ENCODE measurements at regions not wholly inside any gene's neighbourhood (a gene's known extent, or its start where the extent isn't known, plus 50 kb on each side); places are given as distances from the start of the nearest gene placed in this dataset.

DNA sequence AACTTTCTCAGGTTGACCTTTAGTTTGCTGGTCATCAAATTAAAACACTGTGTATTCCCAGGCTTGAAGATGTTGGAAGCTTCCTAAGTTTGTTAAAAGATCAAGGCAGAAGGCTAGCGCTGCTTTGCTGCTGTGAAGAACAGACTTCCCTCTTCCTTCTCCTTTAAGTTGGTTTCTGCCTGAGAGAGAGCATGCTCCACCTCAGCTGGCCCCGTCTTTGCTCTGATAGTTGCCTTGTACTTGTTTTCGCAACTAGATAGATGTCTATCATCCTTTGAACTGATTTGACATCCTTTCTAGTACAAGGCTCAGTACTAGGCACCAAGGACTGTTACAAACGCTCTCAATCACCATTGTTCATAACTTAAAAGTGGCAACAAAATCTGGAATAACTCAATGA, 177.8 kb upstream of the MKLN1 start:
- H3K79me2 ChIP-seq (ENCODE audit: insufficient read depth, low read length): no peaks in the 10 kb centered on the region
- H4K20me1 ChIP-seq (ENCODE audit: insufficient read depth, low read length): no peaks in the 10 kb centered on the region
- H2AFZ ChIP-seq (ENCODE audit: low read depth, low read length): no peak overlapping the region
- no peak overlapping the region for H3K4me2 ChIP-seq (ENCODE audit: insufficient read depth, low read length)
- no peaks in the 10 kb centered on the region for H3K4me1 ChIP-seq (ENCODE audit: insufficient read depth, low read length)
- H3K27ac ChIP-seq (ENCODE audit: low read length): no peak overlapping the region
- DNase-seq (no peak), ATAC-seq (ENCODE audit: insufficient read depth, low read depth) (no peak)
- no peak for TF ChIP-seq EZH2 (IDR thresholded peaks at IDR 0.05; ENCODE audit: borderline replicate concordance, low read depth, low read length, severe bottlenecking)
- TF ChIP-seq, protein P1, sequence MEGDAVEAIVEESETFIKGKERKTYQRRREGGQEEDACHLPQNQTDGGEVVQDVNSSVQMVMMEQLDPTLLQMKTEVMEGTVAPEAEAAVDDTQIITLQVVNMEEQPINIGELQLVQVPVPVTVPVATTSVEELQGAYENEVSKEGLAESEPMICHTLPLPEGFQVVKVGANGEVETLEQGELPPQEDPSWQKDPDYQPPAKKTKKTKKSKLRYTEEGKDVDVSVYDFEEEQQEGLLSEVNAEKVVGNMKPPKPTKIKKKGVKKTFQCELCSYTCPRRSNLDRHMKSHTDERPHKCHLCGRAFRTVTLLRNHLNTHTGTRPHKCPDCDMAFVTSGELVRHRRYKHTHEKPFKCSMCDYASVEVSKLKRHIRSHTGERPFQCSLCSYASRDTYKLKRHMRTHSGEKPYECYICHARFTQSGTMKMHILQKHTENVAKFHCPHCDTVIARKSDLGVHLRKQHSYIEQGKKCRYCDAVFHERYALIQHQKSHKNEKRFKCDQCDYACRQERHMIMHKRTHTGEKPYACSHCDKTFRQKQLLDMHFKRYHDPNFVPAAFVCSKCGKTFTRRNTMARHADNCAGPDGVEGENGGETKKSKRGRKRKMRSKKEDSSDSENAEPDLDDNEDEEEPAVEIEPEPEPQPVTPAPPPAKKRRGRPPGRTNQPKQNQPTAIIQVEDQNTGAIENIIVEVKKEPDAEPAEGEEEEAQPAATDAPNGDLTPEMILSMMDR (IDR thresholded peaks at IDR 0.05; ENCODE audit: borderline replicate concordance, extremely low read depth, low read length, poor library complexity, severe bottlenecking): no peak
- no peak overlapping the region for H3K4me3 ChIP-seq (ENCODE audit: low read depth in 1 of 2, low read length in 2 of 2)
- H3K9me3 ChIP-seq (ENCODE audit: insufficient read depth, low read length, severe bottlenecking): no peaks in the 10 kb centered on the region
- no peaks in the 10 kb centered on the region for H3K36me3 ChIP-seq (ENCODE audit: insufficient read depth, low read length)
- H3K27me3 ChIP-seq (ENCODE audit: insufficient read depth, low read length, poor library complexity): no peaks in the 10 kb centered on the region
- no peak overlapping the region for H3K9ac ChIP-seq (ENCODE audit: low read depth, low read length)

DNA sequence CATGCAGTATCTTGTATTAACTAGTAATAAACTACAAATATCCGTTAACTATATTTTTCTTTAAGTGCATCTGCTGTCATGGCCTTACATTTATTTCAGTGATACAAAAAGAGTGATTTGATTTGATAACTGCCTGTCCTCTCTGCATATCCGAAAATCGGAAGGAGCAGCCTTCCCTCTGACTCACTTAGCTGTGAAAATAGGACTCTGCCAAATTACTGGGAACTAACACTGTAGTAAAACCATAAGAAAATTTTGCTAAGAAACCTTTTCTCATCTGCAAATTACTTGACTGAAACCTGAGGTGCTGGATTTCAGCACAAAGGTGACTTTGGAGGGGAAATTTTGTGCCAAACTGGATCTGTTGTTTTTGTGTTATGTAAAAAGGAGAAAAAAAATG, 176.6 kb upstream of the MKLN1 start:
- Histone ChIP-seq H3K27me3 (ENCODE audit: insufficient read depth, low read length, poor library complexity) (no peaks in the 10 kb centered on the region), H3K4me2 (ENCODE audit: insufficient read depth, low read length) (no peak overlapping the region), H3K9ac (ENCODE audit: low read depth, low read length) (no peak overlapping the region), H3K79me2 (ENCODE audit: insufficient read depth, low read length) (no peaks in the 10 kb centered on the region), H3K4me3 (ENCODE audit: low read depth in 1 of 2, low read length in 2 of 2) (no peak overlapping the region), H3K4me1 (ENCODE audit: insufficient read depth, low read length) (no peaks in the 10 kb centered on the region), H2AFZ (ENCODE audit: low read depth, low read length) (no peak overlapping the region), H3K27ac (ENCODE audit: low read length) (no peak overlapping the region), H4K20me1 (ENCODE audit: insufficient read depth, low read length) (no peaks in the 10 kb centered on the region), H3K36me3 (ENCODE audit: insufficient read depth, low read length) (no peaks in the 10 kb centered on the region), H3K9me3 (ENCODE audit: insufficient read depth, low read length, severe bottlenecking) (no peaks in the 10 kb centered on the region)
- no peak for DNase-seq
- TF ChIP-seq, protein P1 (IDR thresholded peaks at IDR 0.05; ENCODE audit: borderline replicate concordance, extremely low read depth, low read length, poor library complexity, severe bottlenecking): no peak
- no peak for TF ChIP-seq EZH2 (IDR thresholded peaks at IDR 0.05; ENCODE audit: borderline replicate concordance, low read depth, low read length, severe bottlenecking)
- ATAC-seq (ENCODE audit: insufficient read depth, low read depth): no peak

DNA sequence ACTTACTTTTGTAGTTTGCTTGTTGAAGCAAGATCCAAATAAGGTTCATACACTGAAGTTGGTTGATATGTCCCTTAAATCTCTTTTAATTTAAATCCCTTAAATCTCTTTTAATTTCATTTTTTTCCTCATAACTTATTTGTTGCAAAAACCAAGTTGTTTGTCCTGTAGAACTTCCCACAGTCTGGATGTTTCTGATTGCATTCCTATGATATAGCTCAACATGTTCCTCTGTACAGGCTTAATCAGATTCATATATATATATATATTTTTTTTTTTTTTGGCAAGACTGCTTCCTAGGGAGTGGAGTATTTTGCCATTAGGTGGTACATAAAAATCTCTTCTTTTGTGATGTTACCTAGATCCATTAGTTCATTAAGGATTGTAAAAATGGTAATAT, 174.9 kb upstream of the MKLN1 start:
- TF ChIP-seq, protein P1 (IDR thresholded peaks at IDR 0.05; ENCODE audit: borderline replicate concordance, extremely low read depth, low read length, poor library complexity, severe bottlenecking): no peak
- TF ChIP-seq EZH2 (IDR thresholded peaks at IDR 0.05; ENCODE audit: borderline replicate concordance, low read depth, low read length, severe bottlenecking): no peak
- no peak for ATAC-seq (ENCODE audit: insufficient read depth, low read depth)
- Histone ChIP-seq H3K4me3 (ENCODE audit: low read depth in 1 of 2, low read length in 2 of 2) (no peak overlapping the region), H2AFZ (ENCODE audit: low read depth, low read length) (no peak overlapping the region), H3K9me3 (ENCODE audit: insufficient read depth, low read length, severe bottlenecking) (no peaks in the 10 kb centered on the region), H3K27me3 (ENCODE audit: insufficient read depth, low read length, poor library complexity) (no peaks in the 10 kb centered on the region), H4K20me1 (ENCODE audit: insufficient read depth, low read length) (no peaks in the 10 kb centered on the region), H3K79me2 (ENCODE audit: insufficient read depth, low read length) (no peaks in the 10 kb centered on the region), H3K9ac (ENCODE audit: low read depth, low read length) (no peak overlapping the region), H3K36me3 (ENCODE audit: insufficient read depth, low read length) (no peaks in the 10 kb centered on the region), H3K4me2 (ENCODE audit: insufficient read depth, low read length) (no peak overlapping the region), H3K27ac (ENCODE audit: low read length) (no peak overlapping the region), H3K4me1 (ENCODE audit: insufficient read depth, low read length) (no peaks in the 10 kb centered on the region)
- no peak for DNase-seq

DNA sequence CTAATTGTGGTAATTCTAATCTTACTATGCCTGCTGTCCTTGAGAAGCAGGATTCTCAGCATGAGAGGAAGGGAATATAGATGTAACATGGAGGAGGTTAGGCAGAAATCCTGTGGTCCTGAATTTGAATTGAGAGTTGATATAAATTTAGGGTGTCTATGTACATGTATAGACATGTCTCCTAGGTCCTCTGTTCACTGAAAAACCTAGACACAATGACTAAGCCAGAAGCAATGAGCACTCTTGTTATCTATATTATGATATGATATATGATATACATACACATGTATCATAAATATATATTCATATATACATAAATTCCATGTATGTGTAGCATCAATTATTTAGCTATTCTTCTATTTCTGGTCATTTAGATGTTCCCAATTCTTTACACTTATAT, 173.3 kb upstream of the MKLN1 start:
- Histone ChIP-seq H3K9ac (ENCODE audit: low read depth, low read length) (no peak overlapping the region), H3K4me1 (ENCODE audit: insufficient read depth, low read length) (no peaks in the 10 kb centered on the region), H2AFZ (ENCODE audit: low read depth, low read length) (no peak overlapping the region), H3K4me3 (ENCODE audit: low read depth in 1 of 2, low read length in 2 of 2) (no peak overlapping the region), H3K27ac (ENCODE audit: low read length) (no peak overlapping the region), H3K79me2 (ENCODE audit: insufficient read depth, low read length) (no peaks in the 10 kb centered on the region), H3K36me3 (ENCODE audit: insufficient read depth, low read length) (no peaks in the 10 kb centered on the region), H3K27me3 (ENCODE audit: insufficient read depth, low read length, poor library complexity) (no peaks in the 10 kb centered on the region), H3K4me2 (ENCODE audit: insufficient read depth, low read length) (no peak overlapping the region), H4K20me1 (ENCODE audit: insufficient read depth, low read length) (no peaks in the 10 kb centered on the region), H3K9me3 (ENCODE audit: insufficient read depth, low read length, severe bottlenecking) (no peaks in the 10 kb centered on the region)
- DNase-seq (no peak), ATAC-seq (ENCODE audit: insufficient read depth, low read depth) (no peak)
- TF ChIP-seq, protein P1 (IDR thresholded peaks at IDR 0.05; ENCODE audit: borderline replicate concordance, extremely low read depth, low read length, poor library complexity, severe bottlenecking): no peak
- no peak for TF ChIP-seq EZH2 (IDR thresholded peaks at IDR 0.05; ENCODE audit: borderline replicate concordance, low read depth, low read length, severe bottlenecking)
